ENCODE measurements at regions not wholly inside any gene's neighbourhood (a gene's known extent, or its start where the extent isn't known, plus 50 kb on each side); places are given as distances from the start of the nearest gene placed in this dataset.

- TF ChIP-seq YY1 (IDR thresholded peaks at IDR 0.05; ENCODE audit: insufficient read depth, insufficient read length): no peak
- TF ChIP-seq ZNF274 (IDR thresholded peaks at IDR 0.05; ENCODE audit: low read depth, low read length): no peak
Measured at GRCh38 chr7:86295526-86295925, 348.2 kb upstream of the GRM3 start.
